NT2/D1 (cell line): ENCODE measurements at regions not wholly inside any gene's neighbourhood (a gene's known extent, or its start where the extent isn't known, plus 50 kb on each side); places are given as distances from the start of the nearest gene placed in this dataset.

Experiments
- SUZ12 ChIP-seq: IDR thresholded peaks from 2 replicates; pipeline ENCODE4 v1.6.1; 2011; ENCODE audit not compliant: insufficient read length, insufficient read depth; ENCODE audit errors: extremely low read depth
- YY1 ChIP-seq: IDR thresholded peaks from 2 replicates; pipeline ENCODE4 v1.6.1; 2011; ENCODE audit not compliant: insufficient read length, insufficient read depth
- ZNF274 ChIP-seq: IDR thresholded peaks from 2 replicates; pipeline ENCODE4 v1.6.1; 2011; ENCODE audit warnings: mild to moderate bottlenecking, low read depth, low read length

DNA sequence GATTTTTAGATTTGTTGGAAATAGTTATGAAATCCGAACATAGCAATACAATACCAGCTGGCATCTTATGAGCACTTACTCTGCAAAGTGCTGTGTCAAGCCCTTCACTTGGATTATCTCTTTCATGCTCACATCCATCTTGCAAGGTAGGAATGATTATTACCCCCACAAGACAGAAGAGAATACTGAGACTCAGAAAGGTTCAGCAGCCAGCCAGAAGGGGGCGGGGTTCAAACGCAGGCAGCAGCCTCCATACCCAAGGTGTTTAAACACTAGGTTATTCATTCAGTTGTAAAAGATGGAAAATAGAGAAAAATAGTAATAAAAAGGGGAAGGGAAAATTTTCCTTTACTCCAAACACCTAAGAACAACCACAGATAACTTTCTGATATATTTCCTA, 158.5 kb downstream of the CCDC34 start:
- TF ChIP-seq ZNF274 (no peak), YY1 (no peak), SUZ12 (no peak)
